Astrocyte of the spinal cord (primary cell): ENCODE measurements at regions not wholly inside any gene's neighbourhood (a gene's known extent, or its start where the extent isn't known, plus 50 kb on each side); places are given as distances from the start of the nearest gene placed in this dataset.

ENCODE experiments used
- DNase-seq: peaks from one replicate; pipeline ENCODE4 v3.0.0; 2011; ENCODE audit warnings: low read depth, low spot score
- H3K4me3 ChIP-seq: 2 replicates; pipeline ENCODE4 v1.5.1; 2011; ENCODE audit warnings: low read depth, mild to moderate bottlenecking, low read length, moderate library complexity
- CTCF ChIP-seq: IDR thresholded peaks from 2 replicates; pipeline ENCODE4 v1.5.1; 2012; ENCODE audit warnings: low read depth, mild to moderate bottlenecking, low read length, inconsistent platforms
- in situ Hi-C: cut with HindIII; loops from 2 replicates; pipeline ENCODE4 v1.10.0; 2017; ENCODE audit warnings: low sequenced_read_pairs

- no peak overlapping the region for H3K4me3 ChIP-seq
- in situ Hi-C loops, result no loop called here
- no peak for TF ChIP-seq CTCF
- DNase-seq, result no peak
Observed at GRCh38 chr18:68564351-68564750, 150.6 kb downstream of the TMX3 start.

DNA sequence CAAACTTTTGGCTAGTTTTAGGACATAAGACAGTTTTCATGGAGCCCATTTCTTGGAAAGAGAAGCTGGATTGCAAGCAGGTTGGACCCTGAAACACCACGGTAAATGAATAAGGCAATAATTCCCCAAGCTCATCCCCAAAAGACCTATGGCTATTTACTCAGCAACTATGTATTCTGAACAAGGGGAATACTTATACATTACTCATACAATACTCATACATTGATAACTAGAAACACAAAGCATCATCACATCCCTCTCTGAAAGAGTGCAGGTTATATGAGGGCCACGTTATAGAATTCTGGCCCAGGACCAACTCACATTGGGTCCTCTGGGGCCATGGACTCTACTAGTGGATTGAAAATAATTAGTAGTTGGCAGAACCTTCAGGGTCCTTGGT lies 154.8 kb downstream of the TMX3 start:
- H3K4me3 ChIP-seq, result no peak overlapping the region
- no peak for TF ChIP-seq CTCF
- in situ Hi-C loops, result no loop called here
- no peak for DNase-seq

DNA sequence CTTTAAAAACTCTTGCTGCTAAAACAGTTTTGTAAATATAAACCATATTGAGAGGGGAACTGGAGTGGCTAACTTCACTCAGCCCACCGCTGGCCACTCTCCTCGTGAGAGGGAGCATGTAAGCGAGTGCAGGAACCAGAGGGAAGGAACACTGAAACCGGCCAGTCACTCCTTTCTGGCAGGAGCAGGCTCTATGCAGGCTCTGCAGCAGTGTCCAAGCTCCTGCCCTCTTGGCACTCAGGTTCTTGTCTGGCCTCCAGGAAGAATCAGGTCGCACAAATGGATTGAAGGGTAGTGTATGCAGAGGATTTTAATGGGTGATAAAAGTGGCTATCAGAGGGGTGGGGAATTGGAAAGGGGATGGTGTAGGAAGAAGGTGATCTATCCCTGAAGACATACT lies 157.7 kb downstream of the TMX3 start:
- no peak for DNase-seq
- in situ Hi-C loops, result no loop called here
- no peak overlapping the region for H3K4me3 ChIP-seq
- no peak for TF ChIP-seq CTCF

- in situ Hi-C loops, result no loop called here
- H3K4me3 ChIP-seq, result no peak overlapping the region
- no peak for TF ChIP-seq CTCF
- no peak for DNase-seq
Observed at GRCh38 chr18:68555879-68556301, 159.0 kb downstream of the TMX3 start.

DNA sequence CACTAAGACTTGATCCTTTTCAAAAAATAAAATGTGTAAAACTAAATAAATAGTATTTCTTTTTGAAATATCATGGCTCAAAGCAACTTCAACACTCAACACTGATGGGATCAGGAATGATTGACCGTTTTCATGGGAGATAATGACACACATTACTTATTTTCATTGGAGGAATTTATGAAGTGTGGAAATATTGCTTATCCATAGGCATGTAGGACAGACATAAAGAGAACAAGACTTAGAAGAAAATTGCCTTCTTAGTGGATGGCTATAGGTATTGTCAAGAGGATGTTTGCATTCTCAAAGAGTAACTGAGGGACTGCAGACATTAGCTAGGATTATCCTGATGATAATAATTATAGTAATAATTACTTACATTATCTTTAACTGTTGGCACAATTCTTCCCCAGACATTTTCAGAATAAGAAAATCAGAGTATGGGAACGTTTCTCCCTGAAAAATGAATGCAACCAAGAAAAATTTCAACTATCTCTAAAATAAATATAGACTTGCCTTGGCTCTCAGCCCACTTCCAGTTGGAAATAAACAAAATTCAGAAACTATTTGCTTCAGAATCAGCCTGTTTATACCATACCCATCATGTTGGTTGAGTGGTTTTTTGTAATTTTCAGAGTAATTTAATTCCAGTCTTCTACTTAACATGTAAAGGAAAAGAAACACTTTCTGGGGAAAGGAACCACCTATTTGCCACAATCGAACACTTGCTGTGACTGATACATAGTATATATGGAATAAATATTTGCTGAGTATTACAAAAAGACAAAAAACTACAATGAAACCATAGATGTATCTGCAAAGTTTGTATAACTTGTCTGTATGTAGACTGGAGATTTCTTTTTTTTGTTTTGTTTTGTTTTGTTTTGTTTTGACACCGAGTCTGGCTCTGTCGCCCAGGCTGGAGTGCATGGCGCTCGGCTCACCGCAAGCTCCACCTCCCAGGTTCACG lies 165.7 kb downstream of the TMX3 start:
- no peak for TF ChIP-seq CTCF
- in situ Hi-C loops, result no loop called here
- DNase-seq, result peak; percentile 32
- H3K4me3 ChIP-seq, result no peak overlapping the region

DNA sequence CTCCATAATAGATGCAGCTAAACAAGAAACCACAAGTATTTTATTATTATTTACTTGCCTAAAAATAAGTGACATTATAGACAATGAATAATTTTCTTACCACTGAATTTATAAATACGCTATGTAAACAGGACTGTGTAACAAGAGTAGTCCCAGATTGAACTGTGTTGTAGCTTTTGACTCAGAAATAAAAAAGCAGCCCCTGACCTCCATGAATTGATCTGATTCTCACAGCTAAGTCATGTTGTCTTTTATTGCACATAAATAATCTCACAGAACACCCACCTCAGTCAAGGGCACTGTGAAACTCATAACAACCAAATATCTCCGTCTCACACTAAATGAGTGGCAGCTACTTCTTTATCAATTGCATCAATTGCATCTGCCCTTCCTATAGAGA lies 171.6 kb downstream of the TMX3 start:
- in situ Hi-C loops, result no loop called here
- no peak overlapping the region for H3K4me3 ChIP-seq
- DNase-seq, result no peak
- TF ChIP-seq CTCF, result no peak
